Activated gamma-delta T cell (primary cell): ENCODE measurements at regions not wholly inside any gene's neighbourhood (a gene's known extent, or its start where the extent isn't known, plus 50 kb on each side); places are given as distances from the start of the nearest gene placed in this dataset.

Experiments used
- DNase-seq: peaks from one replicate; lab custom pipeline; 2025; lab: John Stamatoyannopoulos, UW

DNA sequence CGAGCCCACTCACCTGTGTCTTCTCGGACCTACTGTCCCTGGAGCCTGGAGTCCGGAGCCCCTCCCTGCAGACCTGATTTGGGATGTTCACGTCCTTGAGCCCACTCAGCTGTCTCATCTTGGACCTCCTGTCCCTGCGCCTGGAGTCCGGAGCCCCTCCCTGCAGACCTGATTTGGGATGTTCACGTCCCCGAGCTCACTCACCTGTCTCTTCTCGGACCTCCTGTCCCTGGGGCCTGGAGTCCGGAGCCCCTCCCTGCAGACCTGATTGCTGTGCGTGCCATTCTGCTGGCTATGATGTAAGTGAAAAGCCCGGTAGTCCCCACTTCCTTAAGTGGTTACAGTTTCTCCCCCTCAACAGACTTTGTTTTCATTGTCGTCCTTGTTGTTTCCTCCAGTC is 867.1 kb downstream of the BRD1 start:
- DNase-seq = no peak

DNA sequence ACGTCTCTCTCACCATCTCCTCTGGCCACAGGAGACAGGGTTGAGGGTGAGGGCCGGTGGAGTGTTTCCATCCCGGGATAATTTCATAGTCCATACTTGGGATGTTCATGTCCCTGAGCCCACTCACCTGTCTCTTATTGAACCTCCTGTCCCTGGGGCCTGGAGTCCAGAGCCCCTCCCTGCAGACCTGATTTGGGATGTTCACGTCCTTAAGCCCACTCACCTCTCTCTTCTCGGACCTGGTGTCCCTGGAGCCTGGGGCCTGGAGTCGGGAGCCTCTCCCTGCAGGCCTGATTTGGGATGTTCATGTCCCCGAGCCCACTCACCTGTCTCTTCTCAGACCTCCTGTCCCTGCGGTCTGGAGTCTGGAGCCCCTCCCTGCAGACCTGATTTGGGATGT is 868.2 kb downstream of the BRD1 start:
- DNase-seq = no peak

DNA sequence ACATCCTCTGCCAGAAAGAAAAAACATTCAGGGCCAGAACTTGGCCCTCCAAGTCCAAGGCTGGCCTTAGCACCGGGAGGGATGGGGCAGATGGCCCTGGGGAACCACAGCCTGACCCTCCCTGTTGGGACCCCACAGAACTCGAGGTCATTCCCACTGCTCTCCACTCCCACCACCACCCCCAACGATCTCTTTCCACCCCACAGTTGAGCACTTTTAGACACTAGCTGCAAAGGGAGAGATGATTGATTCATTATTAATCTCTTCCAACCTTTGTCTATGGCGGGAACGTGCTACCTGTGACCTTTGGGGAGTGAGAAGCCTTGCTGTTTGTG is 869.7 kb downstream of the BRD1 start:
- DNase-seq = no peak

DNA sequence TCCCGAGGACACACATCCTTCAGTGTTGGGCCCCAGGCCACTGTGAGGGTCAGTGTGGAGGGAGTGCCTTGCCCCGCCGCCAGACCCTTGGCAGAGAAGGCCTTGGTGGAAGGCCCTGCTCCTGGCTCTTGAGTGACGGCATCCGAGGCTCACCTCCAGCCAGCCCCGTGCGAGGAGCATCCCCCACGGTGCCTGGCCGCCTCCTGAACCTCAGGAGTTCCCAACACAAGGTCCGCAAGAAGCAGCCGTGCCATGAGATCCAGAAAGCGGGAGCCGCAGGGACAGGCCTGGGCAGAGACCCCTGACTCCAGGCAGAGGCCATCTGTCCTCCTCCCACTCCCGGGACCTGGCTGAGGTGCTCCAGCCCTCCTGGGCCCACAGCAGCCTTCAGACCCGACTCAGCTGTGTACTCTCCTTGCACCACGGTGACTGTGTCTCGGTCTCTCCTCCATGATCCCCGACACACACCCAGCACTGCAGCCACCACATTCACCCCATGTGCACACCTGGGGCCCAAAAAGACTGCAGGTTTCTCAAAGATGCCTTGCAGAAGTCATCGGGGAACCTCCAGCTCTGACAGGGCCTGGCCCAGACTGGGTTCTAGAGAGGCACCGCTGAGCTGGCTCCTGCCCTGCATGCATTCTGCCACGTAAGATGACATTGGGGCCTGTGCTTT is 870.2 kb downstream of the BRD1 start:
- DNase-seq = no peak

DNA sequence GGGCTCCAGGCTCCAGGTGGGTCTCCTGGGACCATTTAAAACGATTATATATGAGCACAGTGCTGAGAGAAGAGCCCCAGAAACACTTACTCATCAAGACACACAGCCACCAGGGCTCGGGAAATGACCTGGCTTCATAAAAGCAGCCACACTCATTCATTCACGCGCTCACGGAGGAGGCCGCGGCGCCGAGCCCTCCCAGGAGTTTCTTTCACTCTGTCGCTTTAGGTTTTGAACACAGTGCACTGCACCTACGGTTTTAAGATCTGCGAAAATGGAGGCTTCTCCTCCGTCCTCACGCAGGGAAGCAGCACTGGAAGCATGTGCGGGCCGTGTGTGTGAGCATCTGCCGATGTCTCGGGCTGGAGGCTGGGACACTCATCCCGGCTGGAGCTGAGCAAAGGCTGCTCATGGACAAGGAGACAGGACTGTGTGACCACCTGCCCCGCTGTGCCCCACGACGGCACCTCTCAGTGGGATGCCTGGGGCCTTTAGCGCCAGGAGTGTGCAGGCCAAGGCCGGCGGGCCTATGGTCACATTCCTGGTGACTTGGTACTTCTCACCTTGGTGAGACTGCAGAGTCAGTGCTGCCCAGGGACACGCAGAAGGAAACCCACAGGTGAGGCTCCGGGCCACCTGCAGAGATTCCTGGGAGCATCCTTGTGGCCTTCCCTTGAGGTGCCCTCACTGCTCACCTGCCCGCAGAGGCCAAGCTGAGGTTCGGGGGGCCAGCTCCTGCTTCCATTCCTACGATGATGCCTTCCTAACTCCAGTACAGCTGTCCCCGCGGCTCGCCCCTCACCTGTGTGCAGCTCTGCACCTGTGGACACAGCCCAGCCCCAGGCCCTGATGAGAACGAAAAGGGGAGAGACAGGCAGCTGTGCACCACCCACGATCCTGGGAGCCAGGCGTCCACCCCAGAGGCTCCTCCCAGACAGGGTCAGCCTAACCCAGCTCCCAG is 872.0 kb downstream of the BRD1 start:
- DNase-seq = no peak

DNA sequence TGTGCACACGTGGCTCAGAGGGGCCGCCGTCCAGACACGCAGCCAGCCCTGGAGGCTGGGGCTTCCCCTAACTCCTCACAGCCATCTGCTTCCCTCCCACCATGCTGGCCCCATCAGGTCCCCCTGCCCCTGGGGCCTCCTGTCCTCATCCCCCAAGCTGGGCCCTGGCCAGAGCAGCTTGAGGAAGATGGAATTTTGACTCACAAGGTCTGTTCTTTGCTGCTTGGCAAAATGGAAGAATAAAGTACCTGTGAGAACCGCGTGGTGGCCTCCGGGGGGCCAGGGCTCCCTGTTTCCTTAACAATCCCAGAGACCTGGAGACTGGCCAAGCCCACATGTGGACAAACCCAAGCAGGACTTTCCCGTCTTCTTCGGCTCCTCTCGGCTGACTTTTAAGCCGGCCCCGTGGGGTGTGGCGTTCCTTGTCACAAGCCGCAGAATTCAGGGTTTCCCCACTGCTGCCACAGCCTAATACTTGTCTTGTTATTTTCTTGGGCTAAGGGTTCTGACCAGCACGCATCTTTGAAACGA is 872.8 kb downstream of the BRD1 start:
- no peak for DNase-seq

DNA sequence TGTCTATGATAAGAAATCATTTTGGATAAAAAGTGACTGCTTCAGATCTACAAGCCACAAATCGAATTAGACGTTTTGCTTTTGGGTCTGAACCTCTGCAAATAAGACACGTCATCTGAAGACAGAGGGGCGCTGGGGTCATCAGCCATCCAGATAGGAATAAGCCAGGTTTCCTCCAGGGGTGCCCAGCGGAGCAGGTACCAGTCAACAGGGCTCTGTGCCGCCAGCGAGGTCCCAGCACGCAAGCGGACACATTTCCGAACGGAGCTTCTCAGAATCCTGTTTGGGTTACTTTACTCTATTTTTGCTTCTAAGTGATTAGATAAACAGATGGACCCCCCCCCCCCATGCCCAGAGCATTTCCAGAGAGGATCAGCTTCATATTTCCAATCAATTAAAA is 873.8 kb downstream of the BRD1 start:
- no peak for DNase-seq

DNA sequence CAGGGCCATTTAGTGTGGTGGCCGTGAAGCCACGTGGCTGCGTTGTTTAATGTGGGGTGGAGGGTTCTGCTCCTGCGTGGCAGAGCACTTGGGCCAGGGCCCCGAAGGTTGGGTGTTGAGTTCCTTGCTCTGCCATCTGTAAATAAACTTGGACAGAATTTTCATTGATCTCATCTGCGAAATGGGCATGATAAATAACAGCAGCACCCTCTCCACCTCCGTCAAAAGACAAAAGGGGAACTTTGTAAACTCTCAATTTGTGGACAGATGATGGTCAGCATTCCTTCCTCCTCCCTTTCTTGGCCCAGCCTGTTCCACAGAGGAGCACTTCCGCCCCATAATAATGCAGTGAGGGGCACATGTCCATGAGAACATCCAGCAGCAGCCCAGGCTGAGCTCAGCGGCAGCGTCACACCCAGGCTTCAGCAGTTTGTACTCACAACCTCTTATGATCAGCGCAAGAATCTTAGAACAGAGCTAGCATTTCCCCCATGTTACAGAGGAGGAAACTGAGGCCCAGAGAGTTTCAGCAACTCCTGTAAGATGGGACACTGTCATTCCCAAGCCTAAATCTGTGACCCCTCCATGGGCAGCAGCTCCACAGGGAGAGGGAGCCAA is 874.5 kb downstream of the BRD1 start:
- DNase-seq = no peak

DNA sequence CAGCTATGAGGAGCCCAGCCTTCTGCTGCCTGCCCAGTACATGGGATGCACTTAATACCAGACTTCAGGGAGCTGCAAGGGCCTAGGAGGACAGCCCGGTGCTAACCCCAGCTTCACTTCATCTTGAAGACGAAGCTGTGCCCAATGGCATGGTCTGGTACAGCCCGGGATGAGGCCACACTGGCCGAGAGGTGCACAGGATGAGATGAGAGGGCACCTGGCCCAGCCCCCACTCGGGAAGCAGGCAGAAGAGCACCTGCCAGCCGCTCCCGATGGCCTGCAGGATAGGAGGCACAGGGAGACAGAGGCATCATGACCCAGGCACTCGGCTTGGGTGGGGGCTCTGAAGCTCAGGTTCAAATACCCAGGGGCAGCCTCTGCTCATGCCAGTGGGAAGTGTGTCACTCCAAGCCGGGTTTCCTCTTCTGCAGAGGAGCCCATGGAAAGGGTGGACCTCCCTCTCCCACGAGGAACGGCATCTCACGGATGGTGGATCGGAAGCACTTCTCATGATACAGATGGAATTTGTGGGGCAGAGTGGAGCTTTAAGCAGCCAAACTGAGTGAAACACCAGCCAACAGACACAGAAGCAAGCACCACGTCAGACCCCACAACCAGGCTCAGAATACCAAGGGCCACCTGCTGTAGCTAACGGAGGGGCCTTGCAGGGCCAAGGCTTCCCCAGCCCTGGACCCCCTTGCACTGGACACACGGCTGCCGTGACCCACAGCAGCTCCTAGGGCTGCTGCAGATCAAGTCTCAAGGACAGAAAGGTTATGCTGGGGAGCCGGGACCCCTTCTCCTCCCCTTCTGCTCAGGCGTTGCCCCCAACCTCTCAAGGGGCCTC is 875.2 kb downstream of the BRD1 start:
- no peak for DNase-seq

DNA sequence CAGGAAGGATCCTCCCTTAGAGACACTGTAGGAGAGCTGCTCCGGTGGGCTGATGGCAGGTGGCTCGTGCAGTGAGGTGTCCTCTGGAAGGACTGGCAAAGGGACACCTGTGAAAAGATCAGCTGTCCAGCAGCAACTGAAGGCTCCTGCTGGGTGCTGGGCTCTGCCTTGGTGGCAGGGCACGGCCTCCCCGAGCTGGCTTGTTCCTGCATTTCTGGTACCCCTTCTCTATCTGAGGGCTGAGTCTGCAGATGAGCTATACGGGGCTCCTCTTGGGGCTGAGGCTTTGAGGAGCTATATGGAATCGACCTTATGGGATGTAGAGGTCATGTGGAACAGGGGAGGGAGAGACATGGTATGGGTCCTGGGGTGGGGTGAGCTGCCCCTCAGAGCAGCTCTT is 875.8 kb downstream of the BRD1 start:
- DNase-seq = no peak

GRCh38 chr22:48950151-48950915 is 877.3 kb downstream of the BRD1 start:
- DNase-seq = no peak

GRCh38 chr22:48949375-48950149 is 878.1 kb downstream of the BRD1 start:
- DNase-seq = no peak

- DNase-seq = no peak
Observed at GRCh38 chr22:48948575-48949170, 879.0 kb downstream of the BRD1 start.

DNA sequence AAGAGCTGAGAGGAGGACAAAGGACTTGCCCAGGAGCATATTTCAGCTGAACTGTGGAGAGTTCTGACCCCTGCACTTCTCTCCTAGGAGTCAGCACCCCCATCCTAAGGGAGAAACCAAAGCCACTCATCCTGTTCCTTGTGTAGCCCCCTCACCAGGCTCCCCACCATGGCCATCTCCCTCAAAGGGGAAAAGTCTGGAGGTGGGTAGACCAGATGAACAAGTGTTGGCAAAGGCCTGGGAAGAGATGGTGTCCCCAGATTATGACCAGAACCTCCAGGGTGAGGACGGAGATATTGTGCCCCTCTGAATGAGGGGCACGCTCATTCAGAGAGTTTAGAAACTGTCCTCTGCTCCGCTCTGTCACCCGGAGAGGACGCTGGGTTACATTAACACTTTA is 880.0 kb downstream of the BRD1 start:
- DNase-seq = no peak

- DNase-seq = no peak
Observed at GRCh38 chr22:48945621-48946458, 881.8 kb downstream of the BRD1 start.

GRCh38 chr22:48944751-48945620 is 882.7 kb downstream of the BRD1 start:
- DNase-seq = no peak

DNA sequence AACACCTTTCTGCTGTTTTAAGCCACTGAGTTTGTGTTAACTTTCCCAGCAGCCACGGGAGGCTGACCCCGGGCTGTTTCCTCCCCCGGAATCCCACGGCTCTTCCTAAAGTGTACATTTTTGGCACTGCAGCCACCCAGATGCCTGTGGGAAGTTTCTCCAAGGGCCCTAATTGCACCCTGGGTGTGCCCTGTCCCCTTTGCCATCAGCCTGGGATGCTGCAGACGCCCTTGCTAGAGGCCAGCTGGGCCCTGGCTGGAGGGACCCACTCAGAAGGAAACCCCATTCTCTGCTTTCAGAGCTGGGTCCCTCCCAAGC is 883.3 kb downstream of the BRD1 start:
- no peak for DNase-seq
